SK-N-SH (cell line): ENCODE measurements at regions not wholly inside any gene's neighbourhood (a gene's known extent, or its start where the extent isn't known, plus 50 kb on each side); places are given as distances from the start of the nearest gene placed in this dataset.

Experiments
- CTCF ChIP-seq: fragments of 200-600 bp; sonication (generic); IDR thresholded peaks from 2 replicates; pipeline ENCODE4 v1.6.1; 2017; ENCODE audit warnings: antibody characterized with exemption, mild to moderate bottlenecking, moderate library complexity
- MAX ChIP-seq: IDR thresholded peaks from 2 replicates; pipeline ENCODE4 v1.4.0; 2012; ENCODE audit warnings: low read depth
- MXI1 ChIP-seq: IDR thresholded peaks from 2 replicates; pipeline ENCODE4 v1.6.1; 2012; ENCODE audit warnings: mild to moderate bottlenecking, low read depth, low read length, improper control_type of control experiment
- NRF1 ChIP-seq: IDR thresholded peaks from 2 replicates; pipeline ENCODE4 v1.6.1; 2012; ENCODE audit warnings: low read depth, mild to moderate bottlenecking, low read length
- RAD21 ChIP-seq: IDR thresholded peaks from 2 replicates; pipeline ENCODE4 v1.6.1; 2012; ENCODE audit warnings: mild to moderate bottlenecking, low read length
- YY1 ChIP-seq: IDR thresholded peaks from 2 replicates; pipeline ENCODE4 v1.4.0; 2012; ENCODE audit warnings: low read depth, mild to moderate bottlenecking

DNA sequence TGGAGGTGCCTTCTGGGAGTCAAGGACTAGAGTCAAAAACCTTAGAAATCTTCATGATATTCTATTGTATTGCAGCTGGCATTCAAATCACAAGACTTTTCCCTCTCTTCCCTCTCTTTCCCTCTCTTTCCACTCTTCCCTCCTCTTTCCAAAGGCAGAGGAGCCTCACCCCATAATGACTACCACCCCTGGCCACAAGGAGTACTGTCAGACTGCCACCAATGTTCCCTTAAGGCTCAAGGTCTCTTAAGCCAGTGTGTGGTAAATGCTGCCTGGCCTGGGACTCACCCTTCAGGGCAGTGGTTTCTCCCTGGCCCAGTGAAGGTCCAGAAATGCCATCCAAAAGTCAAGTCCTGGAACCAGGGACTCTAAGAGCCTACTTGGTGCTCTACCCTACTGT, 605.9 kb upstream of the PKDCC start:
- TF ChIP-seq YY1 (no peak), CTCF (no peak), RAD21 (no peak), MXI1 (no peak), NRF1 (no peak), MAX (no peak)
